MM.1S (cell line): ENCODE measurements at regions not wholly inside any gene's neighbourhood (a gene's known extent, or its start where the extent isn't known, plus 50 kb on each side); places are given as distances from the start of the nearest gene placed in this dataset.

ENCODE experiments used
- CTCF ChIP-seq: fragments of 300-600 bp; sonication (generic); IDR thresholded peaks from 2 replicates; pipeline ENCODE4 v1.5.1; 2016; ENCODE audit warnings: antibody characterized with exemption, low read length, mixed read lengths
- EZH2 ChIP-seq: fragments of 300-600 bp; sonication (generic); optimal IDR thresholded peaks from 2 replicates; pipeline ENCODE3; 2017; ENCODE audit warnings: low read depth, mild to moderate bottlenecking, antibody characterized with exemption, low read length, mixed read lengths
- EZH2phosphoT487 ChIP-seq: fragments of 300-600 bp; sonication (generic); IDR thresholded peaks from 2 replicates; pipeline ENCODE4 v1.6.1; 2018; ENCODE audit warnings: antibody characterized with exemption, low read length

- no peak for TF ChIP-seq CTCF
- no peak for TF ChIP-seq EZH2
- TF ChIP-seq EZH2phosphoT487, result no peak
Observed at GRCh38 chr13:22536851-22537250, 643.9 kb upstream of the SGCG start.
